ENCODE measurements at regions not wholly inside any gene's neighbourhood (a gene's known extent, or its start where the extent isn't known, plus 50 kb on each side); places are given as distances from the start of the nearest gene placed in this dataset.

- Histone ChIP-seq H3K9me3 (ENCODE audit: low read depth) (no peaks in the 10 kb centered on the region), H3K4me3 (no peak overlapping the region), H3K27ac (no peak overlapping the region), H3K27me3 (no peaks in the 10 kb centered on the region), H3K4me1 (ENCODE audit: low read depth) (no peaks in the 10 kb centered on the region), H3K36me3 (no peaks in the 10 kb centered on the region)
- no peak for DNase-seq (ENCODE audit: low read depth in 1 of 2, low spot score in 1 of 2)
- TF ChIP-seq, protein P1, sequence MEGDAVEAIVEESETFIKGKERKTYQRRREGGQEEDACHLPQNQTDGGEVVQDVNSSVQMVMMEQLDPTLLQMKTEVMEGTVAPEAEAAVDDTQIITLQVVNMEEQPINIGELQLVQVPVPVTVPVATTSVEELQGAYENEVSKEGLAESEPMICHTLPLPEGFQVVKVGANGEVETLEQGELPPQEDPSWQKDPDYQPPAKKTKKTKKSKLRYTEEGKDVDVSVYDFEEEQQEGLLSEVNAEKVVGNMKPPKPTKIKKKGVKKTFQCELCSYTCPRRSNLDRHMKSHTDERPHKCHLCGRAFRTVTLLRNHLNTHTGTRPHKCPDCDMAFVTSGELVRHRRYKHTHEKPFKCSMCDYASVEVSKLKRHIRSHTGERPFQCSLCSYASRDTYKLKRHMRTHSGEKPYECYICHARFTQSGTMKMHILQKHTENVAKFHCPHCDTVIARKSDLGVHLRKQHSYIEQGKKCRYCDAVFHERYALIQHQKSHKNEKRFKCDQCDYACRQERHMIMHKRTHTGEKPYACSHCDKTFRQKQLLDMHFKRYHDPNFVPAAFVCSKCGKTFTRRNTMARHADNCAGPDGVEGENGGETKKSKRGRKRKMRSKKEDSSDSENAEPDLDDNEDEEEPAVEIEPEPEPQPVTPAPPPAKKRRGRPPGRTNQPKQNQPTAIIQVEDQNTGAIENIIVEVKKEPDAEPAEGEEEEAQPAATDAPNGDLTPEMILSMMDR (IDR thresholded peaks at IDR 0.05; ENCODE audit: low read depth, low read length), result no peak
These were observed 1017.9 kb downstream of the TBC1D22A start for GRCh38 chr22:47780281-47780875.

DNA sequence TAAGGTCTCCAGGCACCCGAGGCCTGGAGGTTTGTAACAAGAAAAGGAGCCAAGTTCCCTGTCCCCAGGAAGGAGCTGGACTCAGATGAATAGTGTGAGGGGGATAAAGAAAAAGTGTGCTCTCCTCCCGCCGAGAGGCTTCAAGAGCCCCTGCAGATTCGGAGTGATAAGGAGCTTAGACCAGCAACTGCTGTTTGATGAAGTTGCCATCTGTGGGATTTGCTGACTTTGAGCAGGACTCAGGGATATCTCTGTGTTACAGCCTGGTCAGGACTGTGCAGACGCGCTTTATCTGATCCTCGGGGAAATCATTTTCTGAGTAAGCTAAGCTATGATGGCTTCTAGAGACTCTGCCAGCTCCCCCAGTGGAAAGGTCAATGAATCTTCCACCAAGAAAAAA lies 1017.0 kb downstream of the TBC1D22A start:
- Histone ChIP-seq H3K27me3 (no peaks in the 10 kb centered on the region), H3K9me3 (ENCODE audit: low read depth) (no peaks in the 10 kb centered on the region), H3K36me3 (no peaks in the 10 kb centered on the region), H3K27ac (no peak overlapping the region), H3K4me1 (ENCODE audit: low read depth) (no peaks in the 10 kb centered on the region), H3K4me3 (no peak overlapping the region)
- TF ChIP-seq, protein P1 (IDR thresholded peaks at IDR 0.05; ENCODE audit: low read depth, low read length), result no peak
- no peak for DNase-seq (ENCODE audit: low read depth in 1 of 2, low spot score in 1 of 2)

- TF ChIP-seq, protein P1 (IDR thresholded peaks at IDR 0.05; ENCODE audit: low read depth, low read length), result no peak
- no peak overlapping the region for H3K27ac ChIP-seq
- no peaks in the 10 kb centered on the region for H3K36me3 ChIP-seq
- no peak overlapping the region for H3K4me3 ChIP-seq
- no peaks in the 10 kb centered on the region for H3K27me3 ChIP-seq
- DNase-seq (ENCODE audit: low read depth in 1 of 2, low spot score in 1 of 2), result no peak
- no peaks in the 10 kb centered on the region for H3K9me3 ChIP-seq (ENCODE audit: low read depth)
- H3K4me1 ChIP-seq (ENCODE audit: low read depth), result no peaks in the 10 kb centered on the region
These were observed 1015.8 kb downstream of the TBC1D22A start for GRCh38 chr22:47778160-47778658.

DNA sequence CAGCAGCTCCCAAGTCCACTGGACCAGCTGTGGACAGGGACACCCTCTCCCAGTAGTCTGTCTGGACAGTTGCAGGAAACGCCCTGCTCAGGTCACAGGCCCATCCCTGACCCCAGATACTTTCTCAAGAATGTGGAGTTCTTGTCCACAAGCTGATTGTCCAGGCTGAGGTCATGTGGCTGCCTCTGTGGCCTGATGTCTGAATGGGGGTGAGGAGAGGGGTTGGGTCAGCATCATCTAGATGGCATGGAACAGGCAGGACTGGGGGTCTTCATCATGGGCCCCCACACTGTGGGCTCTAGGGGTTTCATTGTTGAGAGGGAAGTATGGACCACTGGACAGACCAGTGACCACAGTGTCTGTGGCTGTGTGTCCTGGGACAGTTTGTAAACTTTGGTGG lies 1015.0 kb downstream of the TBC1D22A start:
- H3K9me3 ChIP-seq (ENCODE audit: low read depth), result no peaks in the 10 kb centered on the region
- DNase-seq (ENCODE audit: low read depth in 1 of 2, low spot score in 1 of 2), result no peak
- no peaks in the 10 kb centered on the region for H3K4me1 ChIP-seq (ENCODE audit: low read depth)
- no peak overlapping the region for H3K27ac ChIP-seq
- H3K4me3 ChIP-seq, result no peak overlapping the region
- no peaks in the 10 kb centered on the region for H3K36me3 ChIP-seq
- H3K27me3 ChIP-seq, result no peaks in the 10 kb centered on the region
- TF ChIP-seq, protein P1 (IDR thresholded peaks at IDR 0.05; ENCODE audit: low read depth, low read length), result no peak

- no peak overlapping the region for H3K27ac ChIP-seq
- H3K9me3 ChIP-seq (ENCODE audit: low read depth), result no peaks in the 10 kb centered on the region
- TF ChIP-seq, protein P1 (IDR thresholded peaks at IDR 0.05; ENCODE audit: low read depth, low read length), result no peak
- no peak overlapping the region for H3K4me3 ChIP-seq
- no peaks in the 10 kb centered on the region for H3K27me3 ChIP-seq
- DNase-seq (ENCODE audit: low read depth in 1 of 2, low spot score in 1 of 2), result no peak
- no peaks in the 10 kb centered on the region for H3K36me3 ChIP-seq
- no peaks in the 10 kb centered on the region for H3K4me1 ChIP-seq (ENCODE audit: low read depth)
These were observed 1013.9 kb downstream of the TBC1D22A start for GRCh38 chr22:47776329-47776728.
